Ectodermal cell (in vitro differentiated cells): ENCODE measurements at regions not wholly inside any gene's neighbourhood (a gene's known extent, or its start where the extent isn't known, plus 50 kb on each side); places are given as distances from the start of the nearest gene placed in this dataset.

Experiments
- H3K27ac ChIP-seq: 2 replicates; pipeline ENCODE4 v1.7.0; 2013; ENCODE audit warnings: mild to moderate bottlenecking, low read depth, low read length; ENCODE audit not compliant: insufficient read depth, poor library complexity, severe bottlenecking
- H3K27me3 ChIP-seq: 2 replicates; pipeline ENCODE4 v1.7.0; 2013; ENCODE audit warnings: mild to moderate bottlenecking, low read length; ENCODE audit not compliant: insufficient read depth, control insufficient read depth, poor library complexity, severe bottlenecking
- H3K36me3 ChIP-seq: one replicate; pipeline ENCODE4 v1.7.0; 2013; ENCODE audit warnings: low read length; ENCODE audit not compliant: control insufficient read depth, insufficient read depth
- H3K4me1 ChIP-seq: one replicate; pipeline ENCODE4 v1.7.0; 2013; ENCODE audit warnings: low read length; ENCODE audit not compliant: control insufficient read depth, insufficient read depth
- H3K4me3 ChIP-seq: 2 replicates; pipeline ENCODE4 v1.7.0; 2013; ENCODE audit warnings: low read depth, low read length, control low read depth; ENCODE audit not compliant: insufficient read depth
- H3K9me3 ChIP-seq: 2 replicates; pipeline ENCODE4 v1.7.0; 2013; ENCODE audit warnings: mild to moderate bottlenecking, low read length, moderate library complexity; ENCODE audit not compliant: control insufficient read depth
- WGBS, 2 experiments: methylation state at CpG; one replicate each; pipeline ENCODE4 v1.1.7; 2013; ENCODE audit warnings: missing lambda C conversion rate in 2 of 2; 5-methylcytosine and 5-hydroxymethylcytosine counted together

DNA sequence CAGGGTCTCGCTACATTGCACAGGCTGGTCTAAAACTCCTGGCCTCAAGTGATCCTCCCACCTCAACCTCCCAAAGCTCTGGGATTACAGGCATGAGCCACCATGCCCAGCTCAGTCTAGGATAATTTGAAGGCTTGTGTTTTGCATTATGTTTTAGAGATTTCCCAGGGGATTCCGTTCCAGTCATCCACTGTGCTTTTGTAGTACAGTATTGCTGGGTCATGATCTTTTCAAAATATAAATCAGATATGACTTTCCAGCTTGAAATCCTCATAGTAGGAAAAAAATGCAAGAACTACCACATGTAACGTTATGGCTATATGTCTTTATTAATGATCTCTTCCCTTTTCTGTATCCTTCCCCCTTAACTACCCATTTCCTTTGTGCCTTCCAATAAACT, 338.1 kb downstream of the PRELID2 start:
- 91 to 94% methylated on average over 3 of the region's 3 CpGs for WGBS, 2 experiments
- H3K36me3 ChIP-seq: no peaks in the 10 kb centered on the region
- H3K27ac ChIP-seq: no peak overlapping the region
- no peaks in the 10 kb centered on the region for H3K9me3 ChIP-seq
- H3K4me3 ChIP-seq: no peak overlapping the region
- no peaks in the 10 kb centered on the region for H3K27me3 ChIP-seq
- H3K4me1 ChIP-seq: no peaks in the 10 kb centered on the region

DNA sequence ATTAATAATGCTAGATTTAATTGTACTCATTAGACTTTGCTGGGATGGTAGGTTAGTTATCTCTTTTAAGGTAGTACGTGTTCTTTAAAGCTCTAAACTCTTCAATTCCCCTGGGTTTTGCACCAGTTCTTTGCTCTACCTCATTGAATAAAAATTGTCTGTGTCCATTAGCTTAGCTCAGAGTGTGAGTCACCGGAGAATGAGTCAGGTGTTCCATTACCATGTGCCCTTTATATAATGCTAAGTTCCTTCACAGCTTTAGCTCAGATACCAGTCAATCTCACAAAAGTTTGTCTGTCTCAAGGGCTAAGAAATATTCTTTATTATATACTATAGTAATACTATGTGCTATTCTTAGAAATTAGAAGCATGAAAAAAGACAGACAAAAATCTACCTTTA, 339.4 kb downstream of the PRELID2 start:
- Histone ChIP-seq H3K27ac (no peak overlapping the region), H3K27me3 (no peaks in the 10 kb centered on the region), H3K4me3 (no peak overlapping the region), H3K9me3 (no peaks in the 10 kb centered on the region), H3K4me1 (no peaks in the 10 kb centered on the region), H3K36me3 (no peaks in the 10 kb centered on the region)
- whole genome bisulfite sequencing, 2 experiments: 88 to 93% methylated on average over 2 of the region's 2 CpGs

DNA sequence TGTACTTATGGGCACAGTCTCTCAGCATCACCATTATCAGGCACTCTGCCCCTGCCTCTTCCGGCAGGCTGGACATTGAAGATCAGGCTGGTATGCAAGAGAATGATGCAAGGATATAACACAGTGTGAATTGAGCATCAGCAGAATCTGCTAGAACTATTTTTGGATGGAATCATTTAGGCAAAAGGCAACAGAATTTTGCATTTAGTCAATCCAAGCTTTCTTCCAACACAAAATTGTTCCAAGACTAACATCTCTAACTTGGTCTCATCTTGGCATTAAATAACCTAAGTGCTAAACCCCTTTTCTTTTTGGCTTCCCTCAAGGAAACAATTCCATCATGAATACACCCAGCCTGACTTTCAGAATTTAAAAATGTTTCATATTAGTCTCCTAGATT, 339.9 kb downstream of the PRELID2 start:
- Histone ChIP-seq H3K27ac (no peak overlapping the region), H3K4me3 (no peak overlapping the region), H3K4me1 (no peaks in the 10 kb centered on the region), H3K9me3 (no peaks in the 10 kb centered on the region), H3K36me3 (no peaks in the 10 kb centered on the region), H3K27me3 (no peaks in the 10 kb centered on the region)
- WGBS, 2 experiments: 93 to 100% methylated on average over 1 of the region's 1 CpG

DNA sequence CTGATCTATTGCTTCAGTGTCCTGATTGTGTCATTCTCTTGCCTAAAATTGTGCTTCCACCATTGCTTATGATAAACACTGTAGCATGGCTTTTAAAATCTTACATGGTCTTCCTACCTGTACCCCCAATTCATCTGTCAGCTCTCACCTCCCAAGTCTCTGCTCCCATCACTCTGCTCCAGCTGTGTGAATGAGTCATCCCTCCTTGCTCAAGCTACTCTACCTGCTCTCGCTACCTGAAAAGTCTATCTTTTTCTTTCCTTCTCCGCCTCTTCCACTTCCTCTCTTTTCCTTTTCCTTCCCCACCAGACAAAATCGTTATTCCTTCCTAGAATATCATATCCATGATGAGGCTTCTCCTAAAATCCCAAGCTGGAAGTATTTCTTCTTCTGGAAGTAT, 341.7 kb downstream of the PRELID2 start:
- 86 to 90% methylated on average over 3 of the region's 3 CpGs for WGBS, 2 experiments
- Histone ChIP-seq H3K36me3 (no peaks in the 10 kb centered on the region), H3K4me3 (no peak overlapping the region), H3K27ac (no peak overlapping the region), H3K9me3 (no peaks in the 10 kb centered on the region), H3K27me3 (no peaks in the 10 kb centered on the region), H3K4me1 (no peaks in the 10 kb centered on the region)

DNA sequence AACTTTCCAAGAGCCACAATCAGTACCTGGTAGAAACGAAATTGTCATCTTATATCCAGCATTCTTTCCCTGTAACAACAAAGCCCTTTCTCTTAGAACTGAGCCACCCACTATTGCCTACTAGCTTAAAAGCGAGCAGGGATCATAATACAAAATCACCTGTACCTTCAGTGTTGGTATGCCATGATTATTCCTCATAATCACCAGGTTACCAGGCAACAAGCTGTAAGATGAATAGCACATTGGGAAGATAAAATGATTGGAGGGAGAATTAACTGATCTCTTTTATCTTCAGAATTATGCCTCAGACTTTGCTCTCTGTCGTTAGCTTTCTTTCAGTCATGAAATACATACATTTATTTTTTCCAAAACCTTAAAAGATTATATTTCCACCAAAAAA, 345.6 kb downstream of the PRELID2 start:
- Histone ChIP-seq H3K36me3 (no peaks in the 10 kb centered on the region), H3K27me3 (no peaks in the 10 kb centered on the region)
- WGBS, 2 experiments: 89 to 93% methylated on average over 3 of the region's 3 CpGs

GRCh38 chr5:145484158-145484557, 351.0 kb downstream of the PRELID2 start:
- no peak overlapping the region for H3K27ac ChIP-seq

More for the DNA sequence above, 345.6 kb downstream of the PRELID2 start:
- Histone ChIP-seq H3K27ac (no peak overlapping the region), H3K4me3 (no peak overlapping the region), H3K9me3 (no peaks in the 10 kb centered on the region), H3K4me1 (no peaks in the 10 kb centered on the region)

GRCh38 chr5:145483212-145483611, 351.9 kb downstream of the PRELID2 start:
- Histone ChIP-seq H3K27me3 (no peaks in the 10 kb centered on the region), H3K4me3 (no peak overlapping the region), H3K9me3 (no peaks in the 10 kb centered on the region), H3K36me3 (no peaks in the 10 kb centered on the region), H3K4me1 (no peaks in the 10 kb centered on the region), H3K27ac (no peak overlapping the region)

More at GRCh38 chr5:145484158-145484557, 351.0 kb downstream of the PRELID2 start:
- Histone ChIP-seq H3K36me3 (no peaks in the 10 kb centered on the region), H3K9me3 (no peaks in the 10 kb centered on the region), H3K27me3 (no peaks in the 10 kb centered on the region), H3K4me3 (no peak overlapping the region), H3K4me1 (no peaks in the 10 kb centered on the region)
- 80 to 96% methylated on average over 1 of the region's 1 CpG for WGBS, 2 experiments

- Histone ChIP-seq H3K27ac (no peak overlapping the region), H3K36me3 (no peaks in the 10 kb centered on the region), H3K9me3 (no peaks in the 10 kb centered on the region), H3K27me3 (no peaks in the 10 kb centered on the region), H3K4me3 (no peak overlapping the region), H3K4me1 (no peaks in the 10 kb centered on the region)
- no CpG with 5 or more reads among the region's 1 CpG for WGBS, 2 experiments
Measured at GRCh38 chr5:145479857-145480256, 355.3 kb downstream of the PRELID2 start.

DNA sequence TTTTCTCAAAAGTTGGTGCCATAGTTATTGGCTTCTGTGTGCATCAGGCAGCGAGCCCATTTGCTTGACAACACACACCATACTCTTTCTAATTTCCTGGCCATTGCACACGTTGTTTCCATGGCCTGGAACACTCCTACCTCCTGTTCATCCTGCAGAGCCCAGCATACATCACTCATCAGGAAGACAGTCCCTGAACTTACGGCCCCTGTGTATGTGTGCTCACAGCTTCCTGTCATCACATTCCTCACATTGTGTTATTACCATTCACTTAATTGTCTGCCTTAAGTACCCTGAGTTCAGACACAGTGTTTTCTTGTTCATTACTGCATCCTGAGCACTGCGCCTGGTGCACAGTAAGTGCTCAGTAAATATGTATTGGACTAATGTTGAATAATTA, 355.9 kb downstream of the PRELID2 start:
- H3K36me3 ChIP-seq: no peaks in the 10 kb centered on the region
- 63 to 81% methylated on average over 3 to 4 of the region's 4 CpGs for WGBS, 2 experiments
- H3K27me3 ChIP-seq: no peaks in the 10 kb centered on the region
- H3K9me3 ChIP-seq: no peaks in the 10 kb centered on the region
- no peak overlapping the region for H3K4me3 ChIP-seq
- no peaks in the 10 kb centered on the region for H3K4me1 ChIP-seq
- H3K27ac ChIP-seq: no peak overlapping the region

- Histone ChIP-seq H3K4me3 (no peak overlapping the region), H3K4me1 (no peaks in the 10 kb centered on the region), H3K27ac (no peak overlapping the region), H3K36me3 (no peaks in the 10 kb centered on the region), H3K27me3 (no peaks in the 10 kb centered on the region), H3K9me3 (no peaks in the 10 kb centered on the region)
- 93 to 97% methylated on average over 2 of the region's 2 CpGs for WGBS, 2 experiments
Measured at GRCh38 chr5:145478651-145479050, 356.5 kb downstream of the PRELID2 start.

DNA sequence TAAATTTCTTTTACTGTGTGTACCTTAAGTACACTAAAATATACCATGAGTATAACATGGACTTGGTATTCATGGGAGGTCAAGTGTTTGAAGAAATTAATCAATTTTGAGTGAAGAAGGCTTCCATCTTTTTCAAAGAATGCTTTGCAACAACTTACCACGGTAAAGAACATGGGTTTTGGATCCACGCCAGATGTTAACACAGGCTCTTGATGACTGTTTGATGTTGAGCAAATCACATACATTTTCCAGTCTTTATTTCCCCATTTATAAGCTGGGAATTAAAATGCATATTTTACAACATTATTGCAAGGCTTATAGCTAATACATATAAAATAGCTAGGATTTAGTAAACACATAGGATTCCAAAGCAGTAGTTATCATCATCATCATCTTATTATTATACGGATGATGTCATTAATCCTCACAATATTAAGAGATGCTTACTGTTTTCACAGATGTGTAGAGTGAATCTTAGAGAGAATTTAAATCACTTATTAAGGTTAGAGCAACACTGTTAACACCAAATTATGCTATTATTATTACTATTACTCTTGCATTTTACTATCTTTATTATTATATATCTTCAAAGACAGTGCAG, 362.0 kb downstream of the PRELID2 start:
- H3K27ac ChIP-seq: no peak overlapping the region
- H3K27me3 ChIP-seq: no peaks in the 10 kb centered on the region
- H3K4me3 ChIP-seq: no peak overlapping the region
- WGBS, 2 experiments: 93 to 100% methylated on average over 2 to 3 of the region's 3 CpGs
- peaks cover 4% of the 10 kb centered on the region for H3K4me1 ChIP-seq
- no peaks in the 10 kb centered on the region for H3K9me3 ChIP-seq
- no peaks in the 10 kb centered on the region for H3K36me3 ChIP-seq
